Adrenal gland (tissue), 9 donors: ENCODE measurements at regions not wholly inside any gene's neighbourhood (a gene's known extent, or its start where the extent isn't known, plus 50 kb on each side); places are given as distances from the start of the nearest gene placed in this dataset.

Source experiments
- DNase-seq, 7 donors: peaks; one replicate each; pipeline ENCODE4 v3.0.0-alpha.2; 2019 to 2020
- H3K27ac ChIP-seq, 5 donors: fragments of 200-600 bp; sonication (generic) in 4 of 5; 1 replicate in 3 of 5; 2 replicates in 2 of 5; pipeline versions ENCODE4 v1.5.1 to v1.8.0; 2016 to 2020; ENCODE audit warnings: mild to moderate bottlenecking in 1 of 5
- H3K27me3 ChIP-seq: fragments of 200-600 bp; 2 replicates; pipeline ENCODE4 v1.8.0; 2021
- H3K36me3 ChIP-seq, 2 donors: fragments of 200-600 bp; replicated peaks in 1 of 2; 1 replicate in 1 of 2; 2 replicates in 1 of 2; pipeline versions ENCODE4 v1.5.1 to v1.8.0; 2018 to 2022
- H3K4me1 ChIP-seq, 2 donors: fragments of 200-600 bp; replicated peaks in 1 of 2; 1 replicate in 1 of 2; 2 replicates in 1 of 2; pipeline versions ENCODE4 v1.5.1 to v1.8.0; 2018 to 2021
- H3K4me3 ChIP-seq, 4 donors: fragments of 200-600 bp; sonication (generic) in 3 of 4; one replicate each; pipeline ENCODE4 v1.5.1; 2016 to 2018
- H3K9me3 ChIP-seq, 3 donors: fragments of 200-600 bp; sonication (generic) in 1 of 3; replicated peaks in 1 of 3; 1 replicate in 2 of 3; 2 replicates in 1 of 3; pipeline versions ENCODE4 v1.5.1 to v1.8.0; 2016 to 2021
- CTCF ChIP-seq, 6 experiments: fragments of 450-650 bp in 4 of 6; fragments of 200-600 bp in 2 of 6; sonication (generic) in 1 of 6; IDR thresholded peaks; 1 replicate in 5 of 6; 2 replicates in 1 of 6; pipeline versions ENCODE4 v1.5.1 to v1.8.0; 2016 to 2021; ENCODE audit warnings: antibody characterized with exemption in 6 of 6, mild to moderate bottlenecking in 2 of 6, moderate library complexity in 1 of 6
- POLR2A ChIP-seq, 2 donors: fragments of 450-650 bp; IDR thresholded peaks; one replicate each; pipeline ENCODE4 v1.6.1; 2017; ENCODE audit warnings: antibody characterized with exemption in 2 of 2, mild to moderate bottlenecking in 2 of 2, moderate library complexity in 1 of 2
- WGBS, 4 donors: extraction: QIAGEN DNeasy Blood & Tissue Kit in 2 of 4; methylation state at CpG; one replicate each; pipeline versions ENCODE4 v1.1.5 to v1.1.7; 2013 to 2017; 5-methylcytosine and 5-hydroxymethylcytosine counted together
- intact Hi-C, 2 donors: fragments of 100-400 bp; cut with DNase I; formaldehyde crosslinking; loops; one replicate each; pipeline versions ENCODE4 v1.14.1 to v1.15.0; 2022 to 2023
- donor health status: healthy with polysubstance abuse.
- donor health status: Bipolar disorder and iron deficiency.
- donor health status: DM: yes; HTN: yes; CAD: no.
- donor health status: DM: no; HTN: no; CAD: no.
- donor health status: DM: no; HTN: no; CAD: no.

GRCh38 chr9:88659126-88659525, 124.1 kb downstream of the NXNL2 start:
- WGBS, 4 donors, result 88 to 95% (median 93%) methylated on average over 1 to 2 of the region's 2 CpGs
- intact Hi-C loops, result no loop called here
- no peak for DNase-seq

GRCh38 chr9:88660611-88661010, 125.6 kb downstream of the NXNL2 start:
- 29 to 44% (median 37%) methylated on average over 1 of the region's 1 CpG for WGBS, 4 donors
- H3K4me3 ChIP-seq, result no peak overlapping the region
- no peaks in the 10 kb centered on the region for H3K9me3 ChIP-seq
- intact Hi-C loops, result no loop called here
- no peaks in the 10 kb centered on the region for H3K36me3 ChIP-seq
- peaks cover 0 to 6% of the 10 kb centered on the region in 2 donors for H3K4me1 ChIP-seq
- no peak overlapping the region for H3K27ac ChIP-seq
- no peaks in the 10 kb centered on the region for H3K27me3 ChIP-seq
- TF ChIP-seq POLR2A (IDR thresholded peaks at IDR 0.05) (no peak), CTCF (IDR thresholded peaks at IDR 0.05) (peak in 3 of 6 experiments; percentile 38 to 48 (median 41))
- peak in 2 of 7 donors; percentile 21 to 31 for DNase-seq

More at GRCh38 chr9:88659126-88659525, 124.1 kb downstream of the NXNL2 start:
- TF ChIP-seq CTCF (IDR thresholded peaks at IDR 0.05) (no peak), POLR2A (IDR thresholded peaks at IDR 0.05) (no peak)
- H3K4me1 ChIP-seq, result peaks cover 0 to 6% of the 10 kb centered on the region in 2 donors
- H3K4me3 ChIP-seq, result no peak overlapping the region
- H3K9me3 ChIP-seq, result no peaks in the 10 kb centered on the region
- no peak overlapping the region for H3K27ac ChIP-seq
- no peaks in the 10 kb centered on the region for H3K27me3 ChIP-seq
- H3K36me3 ChIP-seq, result no peaks in the 10 kb centered on the region

DNA sequence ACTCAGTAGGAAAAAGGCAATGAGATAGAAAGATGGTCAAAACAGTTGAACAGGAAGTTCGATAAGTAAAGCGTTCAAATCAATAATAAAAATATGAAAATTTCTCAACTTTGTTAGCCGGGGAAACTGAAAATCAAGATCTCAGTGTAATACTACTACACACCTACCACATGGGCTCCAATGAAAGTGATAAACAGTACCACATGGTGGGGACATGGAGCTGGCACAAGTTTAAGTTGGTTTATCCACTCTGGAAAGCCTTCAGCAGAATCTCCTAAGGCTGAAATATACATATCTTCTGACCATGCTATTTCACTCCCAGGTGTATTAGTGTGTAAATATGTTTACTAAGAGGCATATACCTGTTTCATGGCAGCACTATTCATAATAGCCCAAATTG, 126.8 kb downstream of the NXNL2 start:
- Histone ChIP-seq H3K27ac (no peak overlapping the region), H3K4me1 (peaks cover 0 to 6% of the 10 kb centered on the region in 2 donors), H3K4me3 (no peak overlapping the region), H3K36me3 (no peaks in the 10 kb centered on the region), H3K27me3 (no peaks in the 10 kb centered on the region), H3K9me3 (no peaks in the 10 kb centered on the region)
- 82 to 95% (median 87%) methylated on average over 3 of the region's 3 CpGs for WGBS, 4 donors
- TF ChIP-seq POLR2A (IDR thresholded peaks at IDR 0.05) (no peak), CTCF (IDR thresholded peaks at IDR 0.05) (peak in 1 of 6 experiments; percentile 10)
- intact Hi-C loops, result no loop called here
- DNase-seq, result no peak

DNA sequence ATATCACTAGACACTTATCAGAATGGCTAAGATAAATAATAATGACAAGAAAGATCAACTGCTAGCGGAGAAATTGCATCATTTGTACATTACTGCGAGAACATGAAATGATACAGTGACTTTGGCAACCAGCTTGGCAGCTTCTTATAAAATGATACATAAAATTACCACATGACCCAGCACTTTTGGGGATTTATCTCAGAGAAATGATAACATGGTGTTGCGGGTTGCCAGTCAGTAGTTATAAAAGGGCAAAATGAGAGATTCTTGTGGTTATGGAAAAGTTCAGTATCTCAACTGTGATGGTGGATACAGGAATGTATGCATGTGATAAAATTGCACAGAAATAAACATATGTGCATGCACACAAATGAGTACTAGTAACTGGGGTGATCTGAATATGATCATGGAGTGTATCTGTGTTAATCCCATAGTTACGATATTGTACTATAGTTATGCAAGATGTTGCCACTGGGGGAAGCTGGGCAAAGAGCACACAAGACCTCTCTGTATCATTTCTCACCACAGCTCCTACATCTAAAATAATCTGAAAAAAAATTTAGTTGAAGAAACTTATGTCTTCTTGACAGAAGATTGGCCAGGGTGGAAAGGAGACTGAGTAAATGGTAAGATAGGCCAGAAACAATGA, 128.9 kb downstream of the NXNL2 start:
- WGBS, 4 donors, result 57 to 74% (median 65%) methylated on average over 4 of the region's 4 CpGs
- Histone ChIP-seq H3K9me3 (no peaks in the 10 kb centered on the region), H3K4me1 (no peaks in the 10 kb centered on the region), H3K27me3 (no peaks in the 10 kb centered on the region), H3K27ac (no peak overlapping the region), H3K4me3 (no peak overlapping the region), H3K36me3 (no peaks in the 10 kb centered on the region)
- TF ChIP-seq POLR2A (IDR thresholded peaks at IDR 0.05) (no peak), CTCF (IDR thresholded peaks at IDR 0.05) (no peak)
- DNase-seq, result no peak
- intact Hi-C loops, result no loop called here
